ENCODE measurements at regions not wholly inside any gene's neighbourhood (a gene's known extent, or its start where the extent isn't known, plus 50 kb on each side); places are given as distances from the start of the nearest gene placed in this dataset.

GRCh38 chr4:138757432-138757831, 258.1 kb upstream of the NOCT start:
- H3K27ac ChIP-seq (replicated peaks in 1 of 4) = no peak overlapping the region
- intact Hi-C loops (cut with DNase I) = no loop called here
- WGBS = 87% methylated on average over 4 of the region's 4 CpGs

GRCh38 chr4:138756519-138756918, 259.1 kb upstream of the NOCT start:
- H3K27ac ChIP-seq (replicated peaks in 1 of 4) = no peak overlapping the region
- intact Hi-C loops (cut with DNase I) = no loop called here
- TF ChIP-seq POLR2AphosphoS5 (IDR thresholded peaks at IDR 0.05) (no peak), CTCF (IDR thresholded peaks at IDR 0.05) (no peak), EP300 (IDR thresholded peaks at IDR 0.05) (no peak), POLR2A (IDR thresholded peaks at IDR 0.05; ENCODE audit: low read depth) (no peak)
- H3K36me3 ChIP-seq = no peaks in the 10 kb centered on the region
- no peak overlapping the region for H3K4me3 ChIP-seq
- H3K4me1 ChIP-seq = no peaks in the 10 kb centered on the region
- no peaks in the 10 kb centered on the region for H3K9me3 ChIP-seq
- no peak for DNase-seq (ENCODE audit: extremely low spot score)
- no peaks in the 10 kb centered on the region for H3K27me3 ChIP-seq

More at GRCh38 chr4:138757432-138757831, 258.1 kb upstream of the NOCT start:
- Histone ChIP-seq H3K36me3 (no peaks in the 10 kb centered on the region), H3K4me1 (no peaks in the 10 kb centered on the region), H3K27me3 (no peaks in the 10 kb centered on the region), H3K4me3 (no peak overlapping the region), H3K9me3 (no peaks in the 10 kb centered on the region)
- no peak for TF ChIP-seq CTCF (IDR thresholded peaks at IDR 0.05)
- no peak for DNase-seq (ENCODE audit: extremely low spot score)

- 92% methylated on average over 3 of the region's 3 CpGs for WGBS
- no peaks in the 10 kb centered on the region for H3K27me3 ChIP-seq
- DNase-seq (ENCODE audit: extremely low spot score) = no peak
- intact Hi-C loops (cut with DNase I) = no loop called here
- H3K36me3 ChIP-seq = no peaks in the 10 kb centered on the region
- H3K27ac ChIP-seq (replicated peaks in 1 of 4) = no peak overlapping the region
- H3K4me1 ChIP-seq = no peaks in the 10 kb centered on the region
- no peaks in the 10 kb centered on the region for H3K9me3 ChIP-seq
- no peak overlapping the region for H3K4me3 ChIP-seq
- TF ChIP-seq POLR2A (IDR thresholded peaks at IDR 0.05; ENCODE audit: low read depth) (no peak), EP300 (IDR thresholded peaks at IDR 0.05) (no peak), CTCF (IDR thresholded peaks at IDR 0.05) (no peak), POLR2AphosphoS5 (IDR thresholded peaks at IDR 0.05) (no peak)
Observed at GRCh38 chr4:138751309-138751708, 264.3 kb upstream of the NOCT start.

GRCh38 chr4:138749303-138749702, 266.3 kb upstream of the NOCT start:
- no peaks in the 10 kb centered on the region for H3K36me3 ChIP-seq
- 55% methylated on average over 2 of the region's 2 CpGs for WGBS
- no peak overlapping the region for H3K27ac ChIP-seq (replicated peaks in 1 of 4)
- no peak overlapping the region for H3K4me3 ChIP-seq
- no peaks in the 10 kb centered on the region for H3K27me3 ChIP-seq
- H3K9me3 ChIP-seq = no peaks in the 10 kb centered on the region
- no peak for DNase-seq (ENCODE audit: extremely low spot score)
- intact Hi-C loops (cut with DNase I) = no loop called here
- H3K4me1 ChIP-seq = no peaks in the 10 kb centered on the region
- TF ChIP-seq POLR2AphosphoS5 (IDR thresholded peaks at IDR 0.05) (no peak), EP300 (IDR thresholded peaks at IDR 0.05) (no peak), POLR2A (IDR thresholded peaks at IDR 0.05; ENCODE audit: low read depth) (no peak), CTCF (IDR thresholded peaks at IDR 0.05) (no peak)

- TF ChIP-seq CTCF (IDR thresholded peaks at IDR 0.05) (no peak), POLR2AphosphoS5 (IDR thresholded peaks at IDR 0.05) (no peak), POLR2A (IDR thresholded peaks at IDR 0.05; ENCODE audit: low read depth) (no peak), EP300 (IDR thresholded peaks at IDR 0.05) (no peak)
- Histone ChIP-seq H3K4me3 (no peak overlapping the region), H3K27me3 (no peaks in the 10 kb centered on the region), H3K36me3 (no peaks in the 10 kb centered on the region), H3K27ac (replicated peaks in 1 of 4) (no peak overlapping the region), H3K4me1 (peaks cover 0 to under 1% (median 0%) of the 10 kb centered on the region in 4 donors), H3K9me3 (no peaks in the 10 kb centered on the region)
- intact Hi-C loops (cut with DNase I) = no loop called here
- DNase-seq (ENCODE audit: extremely low spot score) = no peak
- WGBS = 72% methylated on average over 5 of the region's 5 CpGs
Observed at GRCh38 chr4:138741766-138742377, 273.7 kb upstream of the NOCT start.

Data from esophagus muscularis mucosa (tissue), 4 donors.